Fibroblast of lung (primary cell): ENCODE measurements at regions not wholly inside any gene's neighbourhood (a gene's known extent, or its start where the extent isn't known, plus 50 kb on each side); places are given as distances from the start of the nearest gene placed in this dataset.

Experiments
- DNase-seq, 2 donors: peaks; one replicate each; pipeline versions ENCODE4 v3.0.0 to v3.0.0-alpha.2; 2010; ENCODE audit warnings: low read depth in 2 of 2
- H2AFZ ChIP-seq: 2 replicates; pipeline ENCODE4 v1.5.1; 2012; ENCODE audit warnings: low read length, control low read depth, inconsistent platforms
- H3K27ac ChIP-seq: 2 replicates; pipeline ENCODE4 v1.5.1; 2011; ENCODE audit warnings: low read length, control low read depth; ENCODE audit not compliant: insufficient read depth
- H3K27me3 ChIP-seq: 2 replicates; pipeline ENCODE4 v1.5.1; 2011; ENCODE audit warnings: mild to moderate bottlenecking, low read length; ENCODE audit not compliant: control insufficient read depth, insufficient read depth
- H3K36me3 ChIP-seq: 2 replicates; pipeline ENCODE4 v1.5.1; 2011; ENCODE audit warnings: low read length; ENCODE audit not compliant: control insufficient read depth, insufficient read depth
- H3K4me1 ChIP-seq: 2 replicates; pipeline ENCODE4 v1.5.1; 2011; ENCODE audit warnings: low read length; ENCODE audit not compliant: control insufficient read depth, insufficient read depth; ENCODE audit errors: extremely low read depth
- H3K4me2 ChIP-seq: 2 replicates; pipeline ENCODE4 v1.5.1; 2011; ENCODE audit warnings: low read length, control low read depth; ENCODE audit not compliant: insufficient read depth; ENCODE audit errors: extremely low read depth
- H3K4me3 ChIP-seq, 4 experiments: fragments of 200-600 bp in 1 of 4; sonication (generic) in 1 of 4; replicated peaks in 1 of 4; 2 replicates each; pipeline ENCODE4 v1.5.1; 2011 to 2016; ENCODE audit warnings: low read length in 4 of 4, low read depth in 3 of 4, mild to moderate bottlenecking in 3 of 4, control low read depth in 2 of 4, inconsistent platforms in 1 of 4, mixed read lengths in 1 of 4; ENCODE audit not compliant: insufficient read depth in 1 of 4; ENCODE audit errors: control extremely low read depth in 1 of 4
- H3K79me2 ChIP-seq: 2 replicates; pipeline ENCODE4 v1.5.1; 2012; ENCODE audit warnings: mild to moderate bottlenecking, low read length, inconsistent platforms; ENCODE audit not compliant: control insufficient read depth, insufficient read depth
- H3K9ac ChIP-seq: 2 replicates; pipeline ENCODE4 v1.5.1; 2011; ENCODE audit warnings: mild to moderate bottlenecking, low read length, control low read depth; ENCODE audit not compliant: insufficient read depth
- H3K9me3 ChIP-seq: 2 replicates; pipeline ENCODE4 v1.5.1; 2012; ENCODE audit warnings: low read depth, low read length; ENCODE audit not compliant: control insufficient read depth, insufficient read depth
- H4K20me1 ChIP-seq: 2 replicates; pipeline ENCODE4 v1.5.1; 2011; ENCODE audit warnings: low read length; ENCODE audit not compliant: control insufficient read depth, insufficient read depth; ENCODE audit errors: extremely low read depth
- CTCF ChIP-seq, 2 donors: IDR thresholded peaks in 1 of 2; conservative IDR thresholded peaks in 1 of 2; 1 replicate in 1 of 2; 2 replicates in 1 of 2; pipeline ENCODE4 v1.5.1; 2011 to 2012; ENCODE audit warnings: low read length in 2 of 2, control low read depth in 1 of 2, inconsistent platforms in 1 of 2, low read depth in 1 of 2, mild to moderate bottlenecking in 1 of 2
- EZH2 ChIP-seq: IDR thresholded peaks from 2 replicates; pipeline ENCODE4 v1.5.1; 2012; ENCODE audit warnings: low read length, control low read depth, mild to moderate bottlenecking; ENCODE audit errors: missing control alignments

GRCh38 chr19:30178721-30179402 lies 193.3 kb upstream of the ZNF536 start:
- Histone ChIP-seq H3K27ac (no peak overlapping the region), H4K20me1 (no peaks in the 10 kb centered on the region), H3K4me3 (no peak overlapping the region), H3K79me2 (no peaks in the 10 kb centered on the region), H3K9me3 (no peaks in the 10 kb centered on the region), H3K36me3 (no peaks in the 10 kb centered on the region), H2AFZ (no peak overlapping the region), H3K27me3 (no peaks in the 10 kb centered on the region), H3K4me2 (no peak overlapping the region), H3K4me1 (no peaks in the 10 kb centered on the region), H3K9ac (no peak overlapping the region)
- DNase-seq = no peak
- TF ChIP-seq EZH2 = no peak
- TF ChIP-seq CTCF (conservative IDR thresholded peaks at IDR 0.05 in 1 of 2, IDR thresholded peaks at IDR 0.05 in 1 of 2; ENCODE audit: low read depth in 1 of 2, low read length in 2 of 2) = no peak

GRCh38 chr19:30180691-30181090 lies 191.5 kb upstream of the ZNF536 start:
- no peak overlapping the region for H3K27ac ChIP-seq
- H3K36me3 ChIP-seq = no peaks in the 10 kb centered on the region
- no peaks in the 10 kb centered on the region for H3K27me3 ChIP-seq
- TF ChIP-seq CTCF (conservative IDR thresholded peaks at IDR 0.05 in 1 of 2, IDR thresholded peaks at IDR 0.05 in 1 of 2; ENCODE audit: low read depth in 1 of 2, low read length in 2 of 2) (no peak), EZH2 (no peak)
- H3K9me3 ChIP-seq = no peaks in the 10 kb centered on the region
- H3K79me2 ChIP-seq = no peaks in the 10 kb centered on the region
- no peak overlapping the region for H3K4me3 ChIP-seq
- no peak for DNase-seq
- no peaks in the 10 kb centered on the region for H3K4me1 ChIP-seq
- no peak overlapping the region for H2AFZ ChIP-seq
- H3K4me2 ChIP-seq = no peak overlapping the region
- no peak overlapping the region for H3K9ac ChIP-seq
- no peaks in the 10 kb centered on the region for H4K20me1 ChIP-seq

- Histone ChIP-seq H3K79me2 (no peaks in the 10 kb centered on the region), H3K9me3 (no peaks in the 10 kb centered on the region), H3K36me3 (no peaks in the 10 kb centered on the region), H2AFZ (no peak overlapping the region), H3K4me3 (no peak overlapping the region), H3K27me3 (no peaks in the 10 kb centered on the region), H3K9ac (no peak overlapping the region), H4K20me1 (no peaks in the 10 kb centered on the region), H3K4me1 (no peaks in the 10 kb centered on the region), H3K4me2 (no peak overlapping the region), H3K27ac (no peak overlapping the region)
- DNase-seq = no peak
- TF ChIP-seq CTCF (conservative IDR thresholded peaks at IDR 0.05 in 1 of 2, IDR thresholded peaks at IDR 0.05 in 1 of 2; ENCODE audit: low read depth in 1 of 2, low read length in 2 of 2) (no peak), EZH2 (no peak)
These were observed 188.2 kb upstream of the ZNF536 start for GRCh38 chr19:30183807-30184490.
